Effector memory CD4-positive, alpha-beta T cell (primary cell): ENCODE measurements at regions not wholly inside any gene's neighbourhood (a gene's known extent, or its start where the extent isn't known, plus 50 kb on each side); places are given as distances from the start of the nearest gene placed in this dataset.
"Not testable (repeated sequence)": the region's sequence is repeated elsewhere in the genome, so short reads cannot be mapped to it uniquely, and the experiment has no call there.

ENCODE experiments used
- DNase-seq, 3 donors: peaks; one replicate each; pipeline ENCODE4 v3.0.0-alpha.2; 2020
- H3K27ac ChIP-seq: 2 replicates; pipeline ENCODE4 v1.7.0; 2013; ENCODE audit warnings: mild to moderate bottlenecking, low read length, moderate library complexity; ENCODE audit not compliant: insufficient read depth, poor library complexity, severe bottlenecking
- H3K27me3 ChIP-seq: replicated peaks from 2 replicates; pipeline ENCODE4 v1.7.0; 2013; ENCODE audit warnings: mild to moderate bottlenecking, low read length; ENCODE audit not compliant: insufficient read depth, control insufficient read depth, poor library complexity, severe bottlenecking
- H3K36me3 ChIP-seq: 2 replicates; pipeline ENCODE4 v1.7.0; 2013; ENCODE audit warnings: mild to moderate bottlenecking, low read length, moderate library complexity; ENCODE audit not compliant: control insufficient read depth, insufficient read depth
- H3K4me1 ChIP-seq: 2 replicates; pipeline ENCODE4 v1.7.0; 2013; ENCODE audit warnings: low read length, mild to moderate bottlenecking; ENCODE audit not compliant: control insufficient read depth, insufficient read depth, poor library complexity, severe bottlenecking
- H3K4me3 ChIP-seq: 2 replicates; pipeline ENCODE4 v1.7.0; 2013; ENCODE audit warnings: low read length, low read depth, mild to moderate bottlenecking; ENCODE audit not compliant: insufficient read depth, poor library complexity, severe bottlenecking
- H3K9me3 ChIP-seq: 2 replicates; pipeline ENCODE4 v1.7.0; 2013; ENCODE audit warnings: mild to moderate bottlenecking, low read length, moderate library complexity; ENCODE audit not compliant: control insufficient read depth

- H3K36me3 ChIP-seq, H3K4me1 ChIP-seq, H3K9me3 ChIP-seq, H3K4me3 ChIP-seq, DNase-seq, H3K27me3 ChIP-seq, H3K27ac ChIP-seq: not testable (repeated sequence)
Observed at GRCh38 chr21:13827666-13828065, 218.1 kb downstream of the POTED start.

GRCh38 chr21:13827201-13827600 lies 217.6 kb downstream of the POTED start:
- no peaks in the 10 kb centered on the region for H3K9me3 ChIP-seq
- H3K4me1 ChIP-seq: no peaks in the 10 kb centered on the region
- no peak for DNase-seq
- H3K27ac ChIP-seq: no peak overlapping the region
- no peaks in the 10 kb centered on the region for H3K36me3 ChIP-seq
- H3K27me3 ChIP-seq: no peaks in the 10 kb centered on the region
- H3K4me3 ChIP-seq: no peak overlapping the region

- not testable (repeated sequence) for H3K36me3 ChIP-seq
Observed at GRCh38 chr21:13826511-13826910, 216.9 kb downstream of the POTED start.

GRCh38 chr21:13825218-13825778 lies 215.7 kb downstream of the POTED start:
- H3K4me3 ChIP-seq: not testable (repeated sequence)

More at GRCh38 chr21:13826511-13826910, 216.9 kb downstream of the POTED start:
- H3K4me3 ChIP-seq, H3K27me3 ChIP-seq, H3K27ac ChIP-seq, H3K4me1 ChIP-seq, H3K9me3 ChIP-seq, DNase-seq: not testable (repeated sequence)

GRCh38 chr21:13820286-13820685 lies 210.7 kb downstream of the POTED start:
- not testable (repeated sequence) for H3K27me3 ChIP-seq, H3K4me3 ChIP-seq, H3K36me3 ChIP-seq, H3K9me3 ChIP-seq, H3K27ac ChIP-seq, DNase-seq, H3K4me1 ChIP-seq

More at GRCh38 chr21:13825218-13825778, 215.7 kb downstream of the POTED start:
- DNase-seq, H3K4me1 ChIP-seq, H3K27ac ChIP-seq, H3K9me3 ChIP-seq, H3K27me3 ChIP-seq, H3K36me3 ChIP-seq: not testable (repeated sequence)

- not testable (repeated sequence) for H3K27ac ChIP-seq, H3K4me3 ChIP-seq, H3K27me3 ChIP-seq, DNase-seq, H3K4me1 ChIP-seq, H3K36me3 ChIP-seq, H3K9me3 ChIP-seq
Observed at GRCh38 chr21:13812191-13812590, 202.6 kb downstream of the POTED start.

GRCh38 chr21:13810559-13810958 lies 201.0 kb downstream of the POTED start:
- not testable (repeated sequence) for H3K36me3 ChIP-seq, H3K27ac ChIP-seq, H3K4me3 ChIP-seq, H3K4me1 ChIP-seq, H3K9me3 ChIP-seq, DNase-seq, H3K27me3 ChIP-seq

- H3K27ac ChIP-seq, H3K36me3 ChIP-seq, H3K27me3 ChIP-seq, H3K4me3 ChIP-seq, H3K9me3 ChIP-seq, DNase-seq, H3K4me1 ChIP-seq: not testable (repeated sequence)
Observed at GRCh38 chr21:13806444-13806843, 196.9 kb downstream of the POTED start.

GRCh38 chr21:13802757-13803156 lies 193.2 kb downstream of the POTED start:
- not testable (repeated sequence) for H3K27me3 ChIP-seq, H3K9me3 ChIP-seq, H3K4me3 ChIP-seq, DNase-seq, H3K36me3 ChIP-seq, H3K4me1 ChIP-seq, H3K27ac ChIP-seq
